HCT116 (cell line): ENCODE measurements at regions not wholly inside any gene's neighbourhood (a gene's known extent, or its start where the extent isn't known, plus 50 kb on each side); places are given as distances from the start of the nearest gene placed in this dataset.

Source experiments
- ATAC-seq: fragments of 200-7000 bp; cut with Tn5 transposase; 2 replicates; pipeline ENCODE4 v1.9.1; 2020; ENCODE audit warnings: mild to moderate bottlenecking, moderate library complexity
- BruUV-seq: library from RNA; stranded (reverse); fragments of 400-500 nt; replicated peaks from 2 replicates; lab custom pipeline; 2021; lab: Mats Ljungman, UMichigan
- CTCF ChIA-PET: fragments of 300-600 bp; sonication (Branson Sonifier 250); formaldehyde crosslinking; loops from one replicate; lab custom pipeline; 2021; ENCODE audit warnings: antibody characterized with exemption; lab: Charles Lee
- POLR2A ChIA-PET: fragments of 300-600, 350-600 bp; sonication (Branson Sonifier 250); formaldehyde crosslinking; loops from one replicate; lab custom pipeline; 2021; ENCODE audit warnings: antibody characterized with exemption; lab: Charles Lee
- RAD21 ChIA-PET, 2 experiments: fragments of 300-600 bp; sonication (Branson Sonifier 250); formaldehyde crosslinking; loops; one replicate each; lab custom pipeline; 2023; ENCODE audit warnings: low total read pairs in 2 of 2; ENCODE audit not compliant: uncharacterized antibody in 2 of 2, unreplicated experiment in 2 of 2, low non-redundant PET in 1 of 2; lab: Charles Lee
- DNase-seq: peaks from one replicate; pipeline ENCODE4 v3.0.0-alpha.2; 2010; ENCODE audit warnings: low read depth, low spot score
- H2AFZ ChIP-seq: fragments of 200-600 bp; shearing (Covaris generic), sonication (generic); 2 replicates; pipeline ENCODE4 v1.6.1; 2017; ENCODE audit warnings: low read depth, mixed run types, mixed read lengths, antibody characterized with exemption, low read length; ENCODE audit not compliant: poor library complexity, severe bottlenecking
- H3K27ac ChIP-seq: 2 replicates; pipeline ENCODE4 v1.5.1; 2012; ENCODE audit warnings: low read depth, low read length
- H3K27me3 ChIP-seq: fragments of 200-600 bp; sonication (generic); 2 replicates; pipeline ENCODE4 v1.6.1; 2016; ENCODE audit warnings: mixed run types, low read length, mixed read lengths; ENCODE audit not compliant: insufficient read depth
- H3K36me3 ChIP-seq, 2 experiments: fragments of 200-500 bp in 1 of 2; fragments of 200-600 bp in 1 of 2; sonication (Bioruptor generic) in 1 of 2; sonication (generic) in 1 of 2; 2 replicates each; pipeline versions ENCODE4 v1.5.1 to v1.6.1; 2014 to 2016; ENCODE audit warnings: low read length in 2 of 2, inconsistent platforms in 1 of 2, mixed read lengths in 1 of 2, mixed run types in 1 of 2; ENCODE audit not compliant: insufficient read depth in 2 of 2, control insufficient read depth in 1 of 2
- H3K4me1 ChIP-seq, 2 experiments: fragments of 200-600 bp in 1 of 2; sonication (generic) in 1 of 2; 2 replicates each; pipeline versions ENCODE4 v1.5.1 to v1.6.1; 2012 to 2017; ENCODE audit warnings: low read length in 2 of 2, inconsistent platforms in 1 of 2, mild to moderate bottlenecking in 1 of 2, mixed read lengths in 1 of 2, mixed run types in 1 of 2, moderate library complexity in 1 of 2; ENCODE audit not compliant: insufficient read depth in 2 of 2, control insufficient read depth in 1 of 2
- H3K4me2 ChIP-seq: fragments of 200-600 bp; sonication (generic); 2 replicates; pipeline ENCODE4 v1.6.1; 2017; ENCODE audit warnings: mixed run types, low read length, mixed read lengths
- H3K4me3 ChIP-seq, 2 experiments: fragments of 200-600 bp in 1 of 2; sonication (generic) in 1 of 2; replicated peaks in 1 of 2; 2 replicates each; pipeline ENCODE4 v1.5.1; 2011 to 2016; ENCODE audit warnings: low read length in 2 of 2, control low read depth in 1 of 2, low read depth in 1 of 2, mild to moderate bottlenecking in 1 of 2, mixed read lengths in 1 of 2, mixed run types in 1 of 2
- H3K79me2 ChIP-seq: fragments of 200-600 bp; sonication (generic); 2 replicates; pipeline ENCODE4 v1.6.1; 2017; ENCODE audit warnings: mild to moderate bottlenecking, mixed run types, low read length, moderate library complexity, mixed read lengths; ENCODE audit not compliant: insufficient read depth
- H3K9ac ChIP-seq: fragments of 200-600 bp; sonication (generic); 2 replicates; pipeline ENCODE4 v1.6.1; 2016; ENCODE audit warnings: low read length, mixed read lengths
- H3K9me2 ChIP-seq: fragments of 200-600 bp; sonication (generic), shearing (Covaris generic); 2 replicates; pipeline ENCODE4 v1.6.1; 2017; ENCODE audit warnings: mixed run types, mild to moderate bottlenecking, moderate library complexity; ENCODE audit not compliant: insufficient read depth
- H3K9me3 ChIP-seq, 2 experiments: fragments of 200-500 bp in 1 of 2; fragments of 200-600 bp in 1 of 2; sonication (Bioruptor generic) in 1 of 2; sonication (generic) in 1 of 2; 2 replicates each; pipeline ENCODE4 v1.6.1; 2014 to 2017; ENCODE audit warnings: low read length in 2 of 2, mixed read lengths in 2 of 2, inconsistent platforms in 1 of 2, low read depth in 1 of 2, mild to moderate bottlenecking in 1 of 2, mixed run types in 1 of 2, moderate library complexity in 1 of 2; ENCODE audit not compliant: control insufficient read depth in 1 of 2, insufficient read depth in 1 of 2
- H4K20me1 ChIP-seq: fragments of 200-600 bp; sonication (generic), shearing (Covaris generic); 2 replicates; pipeline ENCODE4 v1.6.1; 2017; ENCODE audit warnings: mixed run types, mild to moderate bottlenecking, moderate library complexity; ENCODE audit not compliant: insufficient read depth
- CBX3 ChIP-seq: IDR thresholded peaks from 2 replicates; pipeline ENCODE4 v1.6.1; 2012; ENCODE audit warnings: low read depth
- CEBPB ChIP-seq: IDR thresholded peaks from 2 replicates; pipeline ENCODE4 v1.6.1; 2012; ENCODE audit warnings: low read depth
- CTCF ChIP-seq, 3 experiments: fragments of 200-600 bp in 1 of 3; sonication (generic) in 1 of 3; IDR thresholded peaks in 2 of 3; conservative IDR thresholded peaks in 1 of 3; 2 replicates each; pipeline ENCODE4 v1.5.1; 2012 to 2017; ENCODE audit warnings: low read depth in 2 of 3, low read length in 2 of 3, antibody characterized with exemption in 1 of 3, borderline replicate concordance in 1 of 3, control low read depth in 1 of 3, mild to moderate bottlenecking in 1 of 3, mixed read lengths in 1 of 3, mixed run types in 1 of 3, moderate library complexity in 1 of 3; ENCODE audit not compliant: insufficient read depth in 1 of 3
- EGR1 ChIP-seq: IDR thresholded peaks from 2 replicates; pipeline ENCODE4 v1.6.1; 2012; ENCODE audit warnings: low read depth
- ELF1 ChIP-seq: IDR thresholded peaks from 2 replicates; pipeline ENCODE4 v1.6.1; 2012; ENCODE audit warnings: low read depth, borderline replicate concordance
- EZH2phosphoT487 ChIP-seq: fragments of 200-600 bp; IDR thresholded peaks from 2 replicates; pipeline ENCODE4 v1.6.1; 2018; ENCODE audit warnings: antibody characterized with exemption, borderline replicate concordance
- FOSL1 ChIP-seq: IDR thresholded peaks from 2 replicates; pipeline ENCODE4 v1.6.1; 2012; ENCODE audit warnings: low read depth
- POLR2A ChIP-seq: IDR thresholded peaks from 2 replicates; pipeline ENCODE4 v1.7.0; 2011; ENCODE audit warnings: borderline replicate concordance; ENCODE audit not compliant: insufficient read depth, insufficient read length; ENCODE audit errors: extremely low read depth
- RAD21 ChIP-seq: IDR thresholded peaks from 2 replicates; pipeline ENCODE4 v1.6.1; 2012; ENCODE audit warnings: low read depth, mild to moderate bottlenecking
- SP1 ChIP-seq: IDR thresholded peaks from 2 replicates; pipeline ENCODE4 v1.6.1; 2012; ENCODE audit warnings: low read depth
- SRF ChIP-seq: IDR thresholded peaks from 2 replicates; pipeline ENCODE4 v1.6.1; 2012; ENCODE audit warnings: low read depth
- TCF7L2 ChIP-seq: IDR thresholded peaks from 2 replicates; pipeline ENCODE4 v1.7.0; 2011; ENCODE audit warnings: borderline replicate concordance, inconsistent platforms; ENCODE audit not compliant: insufficient read depth, insufficient read length; ENCODE audit errors: extremely low read depth
- ZBTB33 ChIP-seq: IDR thresholded peaks from 2 replicates; pipeline ENCODE4 v1.6.1; 2011; ENCODE audit warnings: mild to moderate bottlenecking, low read length, moderate library complexity; ENCODE audit not compliant: insufficient replicate concordance; ENCODE audit errors: extremely low read depth
- ZNF274 ChIP-seq: fragments of 200-500 bp; sonication (Bioruptor generic); IDR thresholded peaks from 2 replicates; pipeline ENCODE4 v1.6.1; 2014; ENCODE audit warnings: mild to moderate bottlenecking, low read depth, low read length, inconsistent platforms
- intact Hi-C: fragments of 100-400 bp; cut with micrococcal nuclease; formaldehyde crosslinking; loops from 2 replicates; pipeline ENCODE4 v1.10.0; 2022
- TF ChIP-seq, protein P1 (sequence below): IDR thresholded peaks from 2 replicates; pipeline ENCODE4 v1.6.1; 2012; ENCODE audit warnings: low read depth
- TF ChIP-seq, protein P2 (sequence below): IDR thresholded peaks from 2 replicates; pipeline ENCODE4 v1.6.1; 2012

DNA sequence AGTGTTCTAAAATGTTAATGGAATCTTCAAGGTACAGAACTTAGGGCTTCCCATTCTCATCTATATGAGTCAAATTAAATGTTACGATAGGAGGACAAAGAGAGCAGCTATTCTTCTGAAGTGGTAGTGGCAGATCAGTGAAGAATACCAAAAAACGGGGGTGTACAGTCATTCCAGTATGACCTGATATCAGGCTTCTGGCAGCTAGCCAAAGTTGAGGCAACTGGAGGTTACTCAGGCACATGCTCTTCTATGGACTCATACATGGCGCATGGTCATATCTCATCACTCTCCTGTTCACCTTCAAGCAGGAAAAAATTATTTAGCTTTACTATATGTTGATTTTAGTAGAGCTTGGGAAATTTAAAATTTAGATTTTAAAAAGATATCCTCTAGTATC lies 1608.8 kb downstream of the GRIK2 start:
- CTCF ChIA-PET: no interaction called here

More for the DNA sequence above, 1608.8 kb downstream of the GRIK2 start:
- ChIA-PET RAD21 (no interaction called here), POLR2A (no interaction called here)
- H2AFZ ChIP-seq: no peak overlapping the region
- H3K4me3 ChIP-seq: no peak overlapping the region
- H3K9ac ChIP-seq: no peak overlapping the region
- H3K9me3 ChIP-seq: no peaks in the 10 kb centered on the region
- no peaks in the 10 kb centered on the region for H3K4me1 ChIP-seq
- intact Hi-C loops: no loop called here
- no peak overlapping the region for H3K27ac ChIP-seq
- no peaks in the 10 kb centered on the region for H3K79me2 ChIP-seq
- TF ChIP-seq CTCF (IDR thresholded peaks at IDR 0.05 in 2 of 3, conservative IDR thresholded peaks at IDR 0.05 in 1 of 3; ENCODE audit: borderline replicate concordance in 1 of 3, insufficient read depth in 1 of 3, low read depth in 2 of 3, low read length in 2 of 3) (no peak), ELF1 (no peak), EZH2phosphoT487 (no peak), RAD21 (no peak), EGR1 (no peak), POLR2A (no peak), CBX3 (no peak), ZNF274 (no peak), FOSL1 (no peak), CEBPB (no peak), SP1 (no peak), ZBTB33 (no peak), TCF7L2 (no peak), SRF (no peak)
- TF ChIP-seq, protein P1, sequence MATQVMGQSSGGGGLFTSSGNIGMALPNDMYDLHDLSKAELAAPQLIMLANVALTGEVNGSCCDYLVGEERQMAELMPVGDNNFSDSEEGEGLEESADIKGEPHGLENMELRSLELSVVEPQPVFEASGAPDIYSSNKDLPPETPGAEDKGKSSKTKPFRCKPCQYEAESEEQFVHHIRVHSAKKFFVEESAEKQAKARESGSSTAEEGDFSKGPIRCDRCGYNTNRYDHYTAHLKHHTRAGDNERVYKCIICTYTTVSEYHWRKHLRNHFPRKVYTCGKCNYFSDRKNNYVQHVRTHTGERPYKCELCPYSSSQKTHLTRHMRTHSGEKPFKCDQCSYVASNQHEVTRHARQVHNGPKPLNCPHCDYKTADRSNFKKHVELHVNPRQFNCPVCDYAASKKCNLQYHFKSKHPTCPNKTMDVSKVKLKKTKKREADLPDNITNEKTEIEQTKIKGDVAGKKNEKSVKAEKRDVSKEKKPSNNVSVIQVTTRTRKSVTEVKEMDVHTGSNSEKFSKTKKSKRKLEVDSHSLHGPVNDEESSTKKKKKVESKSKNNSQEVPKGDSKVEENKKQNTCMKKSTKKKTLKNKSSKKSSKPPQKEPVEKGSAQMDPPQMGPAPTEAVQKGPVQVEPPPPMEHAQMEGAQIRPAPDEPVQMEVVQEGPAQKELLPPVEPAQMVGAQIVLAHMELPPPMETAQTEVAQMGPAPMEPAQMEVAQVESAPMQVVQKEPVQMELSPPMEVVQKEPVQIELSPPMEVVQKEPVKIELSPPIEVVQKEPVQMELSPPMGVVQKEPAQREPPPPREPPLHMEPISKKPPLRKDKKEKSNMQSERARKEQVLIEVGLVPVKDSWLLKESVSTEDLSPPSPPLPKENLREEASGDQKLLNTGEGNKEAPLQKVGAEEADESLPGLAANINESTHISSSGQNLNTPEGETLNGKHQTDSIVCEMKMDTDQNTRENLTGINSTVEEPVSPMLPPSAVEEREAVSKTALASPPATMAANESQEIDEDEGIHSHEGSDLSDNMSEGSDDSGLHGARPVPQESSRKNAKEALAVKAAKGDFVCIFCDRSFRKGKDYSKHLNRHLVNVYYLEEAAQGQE: no peak
- TF ChIP-seq, protein P2, sequence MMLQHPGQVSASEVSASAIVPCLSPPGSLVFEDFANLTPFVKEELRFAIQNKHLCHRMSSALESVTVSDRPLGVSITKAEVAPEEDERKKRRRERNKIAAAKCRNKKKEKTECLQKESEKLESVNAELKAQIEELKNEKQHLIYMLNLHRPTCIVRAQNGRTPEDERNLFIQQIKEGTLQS: no peak
- ATAC-seq (no peak), DNase-seq (no peak)
- no peaks in the 10 kb centered on the region for H3K36me3 ChIP-seq
- no peaks in the 10 kb centered on the region for H3K9me2 ChIP-seq
- no peak overlapping the region for H3K4me2 ChIP-seq
- BruUV-seq: no TSS peak
- no peaks in the 10 kb centered on the region for H3K27me3 ChIP-seq
- H4K20me1 ChIP-seq: no peaks in the 10 kb centered on the region
